ENCODE measurements at regions not wholly inside any gene's neighbourhood (a gene's known extent, or its start where the extent isn't known, plus 50 kb on each side); places are given as distances from the start of the nearest gene placed in this dataset.

GRCh38 chr1:18015719-18016118 is 91.9 kb upstream of the IGSF21 start:
- H3K27ac ChIP-seq, result no peak overlapping the region
- peaks cover 24% of the 10 kb centered on the region for H3K27me3 ChIP-seq
- ATAC-seq (no peak), DNase-seq (peak; percentile 39)
- intact Hi-C loops (cut with DNase I), result no loop called here
- TF ChIP-seq, protein P1, sequence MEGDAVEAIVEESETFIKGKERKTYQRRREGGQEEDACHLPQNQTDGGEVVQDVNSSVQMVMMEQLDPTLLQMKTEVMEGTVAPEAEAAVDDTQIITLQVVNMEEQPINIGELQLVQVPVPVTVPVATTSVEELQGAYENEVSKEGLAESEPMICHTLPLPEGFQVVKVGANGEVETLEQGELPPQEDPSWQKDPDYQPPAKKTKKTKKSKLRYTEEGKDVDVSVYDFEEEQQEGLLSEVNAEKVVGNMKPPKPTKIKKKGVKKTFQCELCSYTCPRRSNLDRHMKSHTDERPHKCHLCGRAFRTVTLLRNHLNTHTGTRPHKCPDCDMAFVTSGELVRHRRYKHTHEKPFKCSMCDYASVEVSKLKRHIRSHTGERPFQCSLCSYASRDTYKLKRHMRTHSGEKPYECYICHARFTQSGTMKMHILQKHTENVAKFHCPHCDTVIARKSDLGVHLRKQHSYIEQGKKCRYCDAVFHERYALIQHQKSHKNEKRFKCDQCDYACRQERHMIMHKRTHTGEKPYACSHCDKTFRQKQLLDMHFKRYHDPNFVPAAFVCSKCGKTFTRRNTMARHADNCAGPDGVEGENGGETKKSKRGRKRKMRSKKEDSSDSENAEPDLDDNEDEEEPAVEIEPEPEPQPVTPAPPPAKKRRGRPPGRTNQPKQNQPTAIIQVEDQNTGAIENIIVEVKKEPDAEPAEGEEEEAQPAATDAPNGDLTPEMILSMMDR (IDR thresholded peaks at IDR 0.05), result no peak
- no peak overlapping the region for H3K4me3 ChIP-seq
- no peaks in the 10 kb centered on the region for H3K4me1 ChIP-seq
- H3K36me3 ChIP-seq, result no peaks in the 10 kb centered on the region
- H3K9me3 ChIP-seq, result no peaks in the 10 kb centered on the region

DNA sequence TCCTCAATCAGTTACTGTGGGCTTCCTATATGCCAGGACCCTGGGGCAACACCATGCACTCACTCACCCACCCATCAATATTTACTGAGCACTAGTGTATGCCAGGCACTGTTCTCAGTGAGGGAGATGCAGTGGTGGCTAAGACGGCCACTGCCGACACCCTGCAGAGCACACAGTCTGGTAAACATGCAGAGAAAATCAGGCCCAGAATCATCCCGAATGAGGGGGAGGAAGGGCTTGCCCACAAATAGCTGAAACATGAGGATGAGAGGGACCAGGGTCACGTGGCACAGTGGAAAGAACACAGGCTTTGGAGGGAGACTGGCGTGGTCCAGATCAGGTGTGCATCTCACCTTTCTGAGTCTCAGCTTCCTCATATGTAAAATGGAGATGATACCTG is 89.2 kb upstream of the IGSF21 start:
- no peaks in the 10 kb centered on the region for H3K36me3 ChIP-seq
- intact Hi-C loops (cut with DNase I), result no loop called here
- H3K4me1 ChIP-seq, result no peaks in the 10 kb centered on the region
- ATAC-seq, result no peak
- DNase-seq, result peak; percentile 12
- H3K9me3 ChIP-seq, result no peaks in the 10 kb centered on the region
- TF ChIP-seq, protein P1 (IDR thresholded peaks at IDR 0.05), result no peak
- H3K27me3 ChIP-seq, result peaks cover 40% of the 10 kb centered on the region
- no peak overlapping the region for H3K4me3 ChIP-seq
- H3K27ac ChIP-seq, result no peak overlapping the region

- H3K9me3 ChIP-seq, result no peaks in the 10 kb centered on the region
- H3K4me1 ChIP-seq, result no peaks in the 10 kb centered on the region
- ATAC-seq, result no peak
- no peak overlapping the region for H3K27ac ChIP-seq
- TF ChIP-seq, protein P1 (IDR thresholded peaks at IDR 0.05), result no peak
- H3K36me3 ChIP-seq, result no peaks in the 10 kb centered on the region
- H3K4me3 ChIP-seq, result no peak overlapping the region
- peak; percentile 23 for DNase-seq
- H3K27me3 ChIP-seq, result peaks cover 40% of the 10 kb centered on the region
- intact Hi-C loops (cut with DNase I), result no loop called here
Measured at GRCh38 chr1:18020021-18020817, 87.4 kb upstream of the IGSF21 start.

- H3K36me3 ChIP-seq, result no peaks in the 10 kb centered on the region
- H3K4me1 ChIP-seq, result no peaks in the 10 kb centered on the region
- no peak overlapping the region for H3K4me3 ChIP-seq
- no peaks in the 10 kb centered on the region for H3K9me3 ChIP-seq
- intact Hi-C loops (cut with DNase I), result no loop called here
- ATAC-seq, result no peak
- TF ChIP-seq, protein P1 (IDR thresholded peaks at IDR 0.05), result no peak
- peaks cover 34% of the 10 kb centered on the region for H3K27me3 ChIP-seq
- no peak overlapping the region for H3K27ac ChIP-seq
- DNase-seq, result peak; percentile 6
Measured at GRCh38 chr1:18021242-18021641, 86.4 kb upstream of the IGSF21 start.

DNA sequence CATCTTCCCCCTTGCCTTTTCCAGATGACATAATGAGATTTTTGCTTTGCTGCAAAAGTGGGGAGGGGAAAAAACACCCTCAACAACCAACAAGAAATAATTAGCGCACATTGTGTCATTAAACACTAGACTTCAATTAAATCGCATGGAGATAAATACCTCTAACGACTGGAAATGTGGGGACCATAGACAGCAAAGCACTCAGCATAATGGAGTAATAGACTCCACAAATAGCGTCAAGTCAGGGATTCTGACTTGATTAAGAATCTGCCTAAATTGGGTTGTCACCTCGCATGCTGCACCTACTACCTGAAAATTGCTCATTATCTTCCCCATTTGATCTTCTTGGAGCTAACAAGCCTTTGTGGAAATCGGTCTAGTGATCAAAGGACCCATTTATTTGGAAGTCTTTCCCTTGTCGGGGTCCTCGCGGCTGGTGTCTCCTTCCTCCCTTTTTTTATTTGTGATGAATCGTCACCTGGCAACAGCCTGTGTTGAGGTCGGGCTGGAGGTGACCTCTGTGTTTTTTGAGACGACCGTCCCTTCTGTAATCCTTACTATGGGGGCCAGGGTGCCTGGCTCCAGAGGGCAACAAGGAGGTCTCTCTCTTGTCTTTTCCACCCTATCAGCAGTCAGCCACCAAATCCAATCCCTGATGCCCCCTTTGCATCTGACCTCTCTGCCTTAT is 75.3 kb upstream of the IGSF21 start:
- peaks cover 30% of the 10 kb centered on the region for H3K27me3 ChIP-seq
- no peaks in the 10 kb centered on the region for H3K9me3 ChIP-seq
- H3K4me1 ChIP-seq, result no peaks in the 10 kb centered on the region
- intact Hi-C loops (cut with DNase I), result no loop called here
- no peak for ATAC-seq
- DNase-seq, result no peak
- no peaks in the 10 kb centered on the region for H3K36me3 ChIP-seq
- no peak overlapping the region for H3K27ac ChIP-seq
- TF ChIP-seq, protein P1 (IDR thresholded peaks at IDR 0.05), result no peak
- H3K4me3 ChIP-seq, result no peak overlapping the region
